ENCODE measurements at regions not wholly inside any gene's neighbourhood (a gene's known extent, or its start where the extent isn't known, plus 50 kb on each side); places are given as distances from the start of the nearest gene placed in this dataset.
A peak's percentile ranks its signal among the peaks of the same experiment; 100 is the strongest.

DNA sequence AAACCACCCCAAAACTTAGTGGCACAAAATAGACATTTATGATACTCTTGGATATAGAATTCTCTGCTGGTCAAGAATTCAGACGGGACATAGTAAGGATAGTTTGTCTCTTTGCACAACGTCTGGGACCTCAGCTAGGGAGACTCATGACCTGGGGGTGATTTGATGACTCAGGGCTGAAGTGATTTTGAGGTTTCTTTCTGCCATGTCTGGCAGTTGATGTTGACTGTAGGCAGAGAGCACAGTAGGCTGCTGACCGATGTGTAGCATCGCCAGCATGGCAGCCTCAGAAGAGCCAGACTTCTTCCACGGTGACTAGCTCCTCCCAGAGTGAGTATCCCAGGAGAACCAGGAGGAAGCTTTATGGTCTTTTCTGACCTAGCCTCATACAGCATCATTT, 88.9 kb upstream of the FRMD6 start:
- DNase-seq (ENCODE audit: low read depth, low spot score) = no peak
- peak overlapping the region; percentile 86 for H3K27ac ChIP-seq

DNA sequence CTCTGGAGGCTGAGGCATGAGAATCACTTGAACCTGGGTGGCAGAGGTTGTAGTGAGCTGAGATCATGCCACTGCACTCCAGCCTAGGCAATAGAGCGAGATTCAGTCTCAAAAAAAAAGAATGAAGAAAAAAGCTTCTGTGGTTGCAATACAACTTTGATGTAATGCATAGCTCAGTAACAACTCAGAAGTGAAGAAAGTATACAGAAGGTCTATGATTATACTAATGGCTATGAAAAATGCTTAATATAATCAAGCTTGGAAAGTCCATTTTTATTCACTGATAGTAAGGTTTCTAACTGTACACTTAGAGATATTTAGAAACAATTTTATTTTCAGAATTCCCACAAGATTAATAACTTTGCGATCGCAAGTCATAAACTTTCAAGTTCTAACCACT, 88.2 kb upstream of the FRMD6 start:
- peak overlapping the region; percentile 86 for H3K27ac ChIP-seq
- no peak for DNase-seq (ENCODE audit: low read depth, low spot score)

DNA sequence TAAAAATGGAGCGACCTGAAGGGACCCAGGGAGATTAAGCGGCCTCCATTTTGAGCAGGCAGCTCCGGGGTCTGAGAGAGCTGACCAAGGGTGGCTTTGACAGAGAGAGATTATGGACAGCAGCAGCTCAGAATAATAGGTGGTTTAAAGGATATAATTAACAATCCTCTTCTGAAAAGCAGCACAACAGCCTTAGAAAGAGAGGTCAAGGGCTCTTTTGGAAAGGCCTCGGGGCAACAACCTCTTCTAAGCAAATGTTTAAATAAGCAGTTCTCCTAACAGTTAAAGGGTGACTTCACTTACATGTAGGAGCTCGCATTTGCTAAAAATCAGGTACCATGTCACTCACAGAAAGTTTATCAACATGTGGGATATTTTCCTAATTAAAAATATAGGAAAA, 87.2 kb upstream of the FRMD6 start:
- no peak for DNase-seq (ENCODE audit: low read depth, low spot score)
- H3K27ac ChIP-seq = peak overlapping the region; percentile 86

DNA sequence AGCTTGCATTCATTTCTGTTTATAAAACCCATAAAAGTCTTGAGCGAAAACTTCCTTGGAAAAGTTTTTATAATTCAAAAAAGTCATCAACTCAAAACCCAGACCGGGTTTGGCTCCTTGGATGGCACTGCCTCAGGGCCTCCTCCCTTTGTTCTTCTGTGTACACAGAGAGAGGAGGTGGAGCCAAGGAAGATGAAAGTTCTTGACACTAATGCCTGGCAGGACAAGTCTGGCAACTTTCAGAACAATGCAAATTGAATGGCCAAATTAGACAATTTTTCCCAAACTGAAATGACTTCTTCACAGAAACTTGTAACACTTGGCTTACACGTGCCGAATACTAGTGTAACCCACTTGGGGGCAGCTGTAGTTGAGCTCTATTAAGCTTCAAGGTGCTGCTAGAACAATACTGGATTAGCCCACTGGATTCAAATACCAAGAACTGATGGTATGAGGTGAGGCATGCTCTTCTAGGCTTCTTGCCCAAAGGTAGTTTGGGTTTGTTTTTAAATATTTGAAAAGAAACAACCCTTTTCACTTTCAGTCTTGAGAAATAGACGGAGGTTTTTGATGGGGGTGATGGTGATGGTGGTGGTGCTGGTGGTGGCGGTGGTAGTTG, 86.6 kb upstream of the FRMD6 start:
- peak; percentile 55 for DNase-seq (ENCODE audit: low read depth, low spot score)
- peak overlapping the region; percentile 86 for H3K27ac ChIP-seq

- DNase-seq (ENCODE audit: low read depth, low spot score) = no peak
- H3K27ac ChIP-seq = peak overlapping the region; percentile 86
Observed at GRCh38 chr14:51566831-51567582, 84.7 kb upstream of the FRMD6 start.

DNA sequence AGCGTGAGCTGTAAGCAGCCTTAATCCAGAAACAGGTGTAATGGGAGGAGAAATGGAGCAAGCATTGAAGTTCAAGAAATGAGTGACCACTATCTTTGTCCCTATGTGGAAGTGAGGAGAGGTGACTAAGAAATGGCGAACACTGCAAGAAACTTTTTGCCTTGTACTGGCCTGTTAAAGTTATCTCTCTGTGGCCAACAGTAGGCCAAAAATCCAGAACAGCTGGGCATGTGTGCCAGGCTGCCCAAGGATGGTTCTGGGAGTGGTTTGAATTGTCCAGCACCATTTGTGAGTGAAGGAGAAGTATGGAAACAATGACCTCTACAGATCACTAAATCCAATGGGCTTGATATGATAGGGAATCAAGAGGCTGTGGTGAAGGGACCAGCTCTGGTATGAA, 83.3 kb upstream of the FRMD6 start:
- no peak for DNase-seq (ENCODE audit: low read depth, low spot score)
- peak overlapping the region; percentile 86 for H3K27ac ChIP-seq

DNA sequence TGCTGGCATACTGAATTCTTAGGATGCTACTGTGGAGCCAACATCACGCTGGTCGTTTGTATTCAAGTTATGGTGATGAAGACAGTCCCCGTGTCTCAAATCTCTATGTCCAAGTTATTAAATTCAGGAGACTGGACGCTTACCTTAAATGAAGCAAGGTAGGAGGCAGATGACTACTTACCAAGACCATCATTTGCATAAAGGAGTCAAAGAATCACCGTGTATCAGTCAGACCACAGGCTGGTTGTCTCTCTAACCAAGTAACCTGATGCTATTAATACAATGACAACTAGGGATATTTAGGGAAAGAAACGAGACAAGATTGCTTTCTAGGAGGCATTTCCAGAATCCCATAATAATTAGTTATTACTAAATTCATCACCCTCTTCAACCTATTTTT, 78.1 kb upstream of the FRMD6 start:
- peak overlapping the region; percentile 77 for H3K27ac ChIP-seq
- DNase-seq (ENCODE audit: low read depth, low spot score) = no peak

DNA sequence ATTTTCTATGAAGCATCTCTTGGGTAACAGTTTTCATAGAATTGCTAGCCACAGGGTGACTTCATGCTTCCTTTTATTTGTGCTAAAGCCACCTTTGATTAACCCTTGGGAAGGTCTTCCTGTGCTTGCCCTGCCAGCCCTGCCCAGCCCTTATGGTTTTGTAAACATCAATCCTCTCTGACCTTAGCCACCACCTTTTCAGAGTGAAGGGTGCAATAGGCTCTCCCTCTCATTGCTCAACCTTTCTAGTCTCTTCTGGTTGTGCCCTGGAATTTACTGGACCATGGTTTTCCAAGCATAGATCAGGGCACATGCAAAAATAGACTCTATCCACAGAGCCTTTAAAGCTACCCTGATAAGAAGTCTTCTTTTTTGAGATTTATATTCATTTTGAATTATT, 77.7 kb upstream of the FRMD6 start:
- DNase-seq (ENCODE audit: low read depth, low spot score) = no peak
- H3K27ac ChIP-seq = peak overlapping the region; percentile 77

DNA sequence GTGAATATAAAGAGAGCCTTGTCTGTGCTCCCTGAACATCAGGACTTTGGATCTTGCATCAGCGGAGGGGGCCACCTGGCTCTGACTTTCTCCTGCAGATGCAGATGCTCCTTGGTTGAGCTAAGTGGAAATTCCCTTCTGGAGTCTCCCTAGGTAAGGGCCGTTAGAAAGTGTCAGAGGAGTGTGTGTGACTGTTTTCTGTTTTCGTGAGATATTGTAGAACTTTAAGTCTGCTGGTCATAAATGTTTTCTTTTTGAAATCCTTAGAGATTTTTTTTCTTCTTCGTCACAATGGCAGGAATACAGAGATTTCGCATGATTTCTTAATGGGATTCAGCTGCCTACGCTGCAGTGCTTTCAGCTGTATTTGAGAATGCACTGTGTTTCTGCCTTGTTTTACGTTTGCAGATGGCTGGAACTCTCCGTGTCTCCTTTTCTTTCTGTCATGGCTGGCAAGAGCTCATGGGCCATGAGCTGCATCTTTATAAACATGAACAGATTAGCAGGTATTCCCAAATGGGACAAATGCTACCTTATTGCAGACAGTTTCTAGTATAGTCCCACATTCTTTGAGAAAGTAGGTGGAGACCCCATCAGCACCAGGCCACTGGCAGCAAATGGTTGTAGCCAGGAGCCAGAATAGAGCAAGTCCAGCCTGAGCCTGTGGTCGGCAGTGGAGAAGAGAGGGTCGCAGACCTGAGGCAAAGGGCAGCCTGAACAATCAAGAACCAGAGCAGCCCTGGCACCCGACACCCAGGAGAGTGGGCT, 76.2 kb upstream of the FRMD6 start:
- H3K27ac ChIP-seq = peak overlapping the region; percentile 77
- no peak for DNase-seq (ENCODE audit: low read depth, low spot score)

DNA sequence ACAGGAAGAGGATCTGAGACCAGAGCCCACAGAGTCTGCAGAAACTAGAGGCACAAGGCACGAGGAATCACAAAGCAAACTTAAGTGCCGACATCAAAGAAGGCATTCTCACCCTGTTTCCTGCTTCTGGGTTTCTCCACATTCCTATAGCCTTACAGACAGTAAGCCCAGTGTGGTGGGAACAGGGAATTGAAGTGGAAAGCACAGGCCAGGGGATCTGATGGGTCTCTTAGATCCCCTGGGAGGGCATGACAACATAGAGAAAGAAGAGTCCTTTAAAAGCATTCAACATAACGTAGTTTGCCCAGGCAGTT, 75.6 kb upstream of the FRMD6 start:
- no peak for DNase-seq (ENCODE audit: low read depth, low spot score)
- H3K27ac ChIP-seq = peak overlapping the region; percentile 77

DNA sequence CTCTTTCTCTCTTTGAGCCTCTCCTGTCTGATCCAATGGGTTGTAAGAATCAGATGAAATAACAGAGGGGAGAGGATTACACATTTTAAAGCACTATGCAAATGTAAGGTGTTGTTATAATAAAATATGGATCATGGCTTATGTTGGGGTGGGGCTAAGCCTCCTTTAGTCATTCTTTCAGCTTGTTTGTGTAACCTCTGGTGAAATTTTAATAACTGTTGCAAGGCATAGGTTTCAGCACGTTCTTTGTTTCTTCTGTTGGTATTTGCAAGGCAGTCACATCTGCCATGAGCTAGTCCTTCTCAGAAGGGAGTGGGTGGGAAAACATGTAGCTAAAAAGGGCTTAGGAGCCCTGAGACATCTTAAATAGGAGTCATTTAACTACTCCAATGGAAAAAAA, 74.8 kb upstream of the FRMD6 start:
- peak overlapping the region; percentile 77 for H3K27ac ChIP-seq
- DNase-seq (ENCODE audit: low read depth, low spot score) = peak; percentile 26

- DNase-seq (ENCODE audit: low read depth, low spot score) = no peak
- peak overlapping the region; percentile 77 for H3K27ac ChIP-seq
Observed at GRCh38 chr14:51578853-51579252, 72.9 kb upstream of the FRMD6 start.

DNA sequence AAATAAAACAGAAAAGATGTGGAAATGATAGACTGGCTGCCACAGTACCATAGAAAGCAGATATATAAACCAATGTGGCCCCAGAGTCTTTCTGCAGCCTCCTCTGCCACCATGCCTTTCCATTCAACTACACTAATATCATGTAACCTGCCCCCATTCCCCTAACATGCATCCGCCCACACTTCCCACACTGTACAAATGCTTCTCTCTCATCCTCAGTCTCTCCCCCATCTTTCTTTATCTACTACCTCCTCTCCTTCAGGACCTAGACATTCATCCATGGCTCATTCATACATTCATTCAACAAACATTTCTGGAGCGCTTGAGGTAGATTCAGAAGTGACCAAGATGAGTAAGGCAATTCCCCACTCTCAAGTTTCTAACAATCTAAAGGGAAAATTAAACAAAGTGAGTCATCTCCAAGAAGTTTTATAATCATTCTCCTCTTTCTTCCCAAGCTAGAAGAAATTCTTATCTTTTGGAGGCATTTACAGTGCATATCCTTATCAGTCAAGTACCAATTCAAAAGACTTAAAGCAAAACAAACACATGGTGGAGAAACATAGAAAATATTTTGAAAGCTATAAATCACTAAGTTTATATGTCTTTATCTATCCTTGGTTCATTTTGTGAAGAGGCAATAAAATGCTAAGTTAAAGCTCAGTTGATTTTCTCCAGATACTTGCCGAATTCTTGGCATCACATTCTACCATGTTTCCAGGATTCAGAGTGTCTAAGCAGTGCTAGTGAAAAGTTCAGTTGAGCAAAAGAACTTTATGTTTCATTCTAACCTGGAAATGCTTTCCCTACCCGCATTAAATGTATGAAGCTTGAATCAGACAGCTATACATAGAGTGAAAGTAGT, 70.5 kb upstream of the FRMD6 start:
- peak; percentile 37 for DNase-seq (ENCODE audit: low read depth, low spot score)
- peak overlapping the region; percentile 77 for H3K27ac ChIP-seq

DNA sequence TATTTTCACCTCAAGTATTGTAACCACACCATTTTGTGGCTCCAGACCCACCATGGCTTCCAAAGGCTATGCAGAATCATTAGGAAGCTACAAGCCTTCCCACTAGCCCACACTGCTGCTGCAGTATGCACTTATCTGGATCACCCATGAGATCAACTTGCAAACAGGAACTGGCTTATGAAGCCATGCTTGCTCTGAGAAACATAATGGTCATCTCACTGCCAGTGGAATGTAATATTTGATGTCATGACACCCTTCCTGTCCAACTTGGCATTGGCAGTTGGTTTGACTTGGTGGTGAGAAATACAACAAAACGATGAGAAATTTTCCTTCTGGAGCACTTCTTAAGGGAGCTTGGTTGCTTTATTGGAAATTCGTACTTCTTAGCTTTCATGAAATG, 69.3 kb upstream of the FRMD6 start:
- DNase-seq (ENCODE audit: low read depth, low spot score) = no peak
- H3K27ac ChIP-seq = peak overlapping the region; percentile 2

- no peak for DNase-seq (ENCODE audit: low read depth, low spot score)
- H3K27ac ChIP-seq = peak overlapping the region; percentile 18
Observed at GRCh38 chr14:51585055-51585454, 66.7 kb upstream of the FRMD6 start.

GRCh38 chr14:51592836-51593235, 58.9 kb upstream of the FRMD6 start:
- no peak for DNase-seq (ENCODE audit: low read depth, low spot score)
- no peak overlapping the region for H3K27ac ChIP-seq

- H3K27ac ChIP-seq = no peak overlapping the region
- no peak for DNase-seq (ENCODE audit: low read depth, low spot score)
Observed at GRCh38 chr14:51593397-51593796, 58.3 kb upstream of the FRMD6 start.

GRCh38 chr14:51595881-51596455, 55.7 kb upstream of the FRMD6 start:
- H3K27ac ChIP-seq = no peak overlapping the region

DNA sequence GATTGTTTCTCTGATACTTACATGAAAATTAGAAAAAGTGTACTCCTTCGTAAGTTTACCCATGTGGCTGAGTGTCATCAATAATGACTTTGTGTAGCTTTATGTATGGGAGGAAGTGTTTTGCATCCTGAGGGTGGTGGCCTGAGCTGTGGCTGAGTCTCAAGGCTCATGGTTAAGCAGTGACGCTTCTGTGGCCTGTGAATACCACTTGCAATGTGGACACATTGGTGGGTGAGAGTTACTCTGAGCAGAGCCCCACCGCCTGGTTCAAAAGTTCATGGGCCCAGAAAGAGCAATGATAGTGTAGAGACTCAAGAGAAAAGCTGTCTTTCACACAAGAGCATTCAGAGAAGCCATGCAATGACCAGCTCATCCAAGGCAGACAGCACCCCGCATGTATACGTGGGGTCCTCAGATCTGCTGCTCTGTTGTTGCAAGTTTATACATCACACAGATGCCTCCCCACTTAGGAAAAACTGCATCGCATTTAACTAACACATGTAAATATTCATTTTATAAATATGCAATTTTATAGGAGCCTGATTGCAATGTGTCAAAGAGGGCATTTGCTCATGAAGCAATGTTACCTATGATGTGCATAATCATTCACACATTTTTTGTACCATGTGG, 55.1 kb upstream of the FRMD6 start:
- DNase-seq (ENCODE audit: low read depth, low spot score) = no peak
- no peak overlapping the region for H3K27ac ChIP-seq

More at GRCh38 chr14:51595881-51596455, 55.7 kb upstream of the FRMD6 start:
- no peak for DNase-seq (ENCODE audit: low read depth, low spot score)

Measured in epithelial cell of prostate (primary cell).